Occipital lobe (tissue), 1 donor: ENCODE measurements at regions not wholly inside any gene's neighbourhood (a gene's known extent, or its start where the extent isn't known, plus 50 kb on each side); places are given as distances from the start of the nearest gene placed in this dataset.
"Not testable (repeated sequence)": the region's sequence is repeated elsewhere in the genome, so short reads cannot be mapped to it uniquely, and the experiment has no call there.

Experiments
- DNase-seq: peaks from one replicate; lab custom pipeline; 2025; lab: John Stamatoyannopoulos, UW

DNA sequence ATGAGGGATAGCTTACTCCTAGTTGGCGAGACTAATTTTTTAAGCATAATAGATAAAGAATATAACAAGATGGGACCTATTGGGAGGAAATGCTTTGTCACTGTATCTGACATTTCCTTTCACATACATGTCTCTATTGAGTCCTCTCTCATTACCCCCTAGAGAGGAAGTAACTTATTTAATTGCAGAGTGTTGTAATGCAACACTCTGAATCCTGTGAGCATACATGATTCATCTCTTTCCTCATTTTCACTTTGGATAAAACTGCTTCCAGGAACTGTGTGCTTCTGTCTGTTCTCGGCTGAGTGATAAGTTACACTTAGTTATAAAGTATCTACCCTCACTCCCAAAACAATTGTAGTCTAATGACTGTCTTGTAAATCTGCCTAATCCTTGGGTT, 266.1 kb upstream of the ANXA10 start:
- no peak for DNase-seq

DNA sequence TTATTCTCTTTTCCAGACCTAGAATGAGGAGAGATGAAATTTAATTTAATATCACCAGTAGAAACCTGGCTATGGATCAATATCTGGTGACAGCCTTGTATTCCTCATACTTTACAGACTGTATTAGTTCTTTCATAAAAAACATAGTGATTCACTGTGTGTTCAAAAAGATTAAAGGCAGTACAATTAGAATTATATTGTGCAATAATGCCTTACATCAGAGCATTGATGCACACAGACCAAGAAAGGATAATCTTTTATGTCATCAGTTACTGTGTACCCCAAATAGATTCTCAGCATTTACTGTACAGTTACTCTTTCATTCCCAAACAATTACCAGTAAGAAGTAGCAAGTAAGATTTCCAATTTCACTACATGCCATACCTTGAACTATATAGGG, 260.5 kb upstream of the ANXA10 start:
- DNase-seq, result no peak

DNA sequence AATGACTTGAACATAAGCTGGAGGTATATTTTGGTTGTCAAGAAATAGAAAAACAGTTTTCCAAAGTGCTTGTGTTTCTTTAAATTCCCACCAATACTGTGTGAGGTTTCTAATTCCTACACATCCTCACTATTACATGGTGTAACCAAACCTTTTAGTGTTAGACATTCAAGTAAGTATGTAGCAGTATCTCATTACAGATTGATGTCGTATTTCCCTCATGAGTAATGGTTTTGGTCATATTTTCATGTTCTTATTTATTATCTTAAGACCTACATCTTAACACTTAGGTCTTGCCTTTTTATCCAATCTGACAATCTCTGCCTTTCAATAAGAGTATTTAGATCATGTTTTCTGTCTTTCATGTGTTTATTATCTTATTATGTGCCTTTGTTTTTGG, 253.7 kb upstream of the ANXA10 start:
- no peak for DNase-seq

DNA sequence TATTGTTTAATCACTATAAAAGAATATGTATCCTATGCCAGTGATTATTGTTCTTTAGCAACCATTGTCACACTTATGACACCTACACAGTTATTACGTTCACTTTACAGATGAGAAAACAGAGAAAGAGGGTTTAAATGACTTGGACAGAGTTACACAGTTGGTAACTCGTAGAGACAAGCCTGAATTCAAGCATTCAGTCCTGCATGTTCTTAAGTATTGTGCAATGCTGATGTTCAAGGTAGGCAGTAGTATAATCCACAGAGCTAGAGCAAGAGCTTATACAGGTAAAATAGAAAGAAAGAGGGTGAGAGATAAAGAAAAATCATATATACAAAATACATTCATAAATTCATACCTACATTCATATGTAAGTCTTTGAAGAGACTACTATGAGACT, 249.8 kb upstream of the ANXA10 start:
- DNase-seq, result no peak

DNA sequence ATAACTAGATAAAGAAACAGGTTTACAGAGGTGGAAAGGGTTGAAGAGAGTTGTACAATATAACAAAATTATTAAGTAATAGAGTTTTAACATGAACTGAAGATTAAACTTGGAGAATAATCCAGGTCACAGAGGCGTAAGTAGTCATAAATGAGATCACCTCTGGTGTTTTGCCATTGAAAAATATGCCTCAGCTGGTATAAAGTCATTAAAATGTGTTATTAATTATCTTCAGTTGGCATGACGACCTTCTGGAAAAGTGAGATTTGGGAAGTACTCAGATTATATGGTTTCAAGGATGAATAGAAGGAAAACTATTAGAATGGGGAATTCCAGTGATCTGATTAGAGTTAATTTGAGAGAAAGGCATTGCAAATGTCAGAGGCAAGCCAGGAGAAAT, 237.5 kb upstream of the ANXA10 start:
- DNase-seq, result no peak

DNA sequence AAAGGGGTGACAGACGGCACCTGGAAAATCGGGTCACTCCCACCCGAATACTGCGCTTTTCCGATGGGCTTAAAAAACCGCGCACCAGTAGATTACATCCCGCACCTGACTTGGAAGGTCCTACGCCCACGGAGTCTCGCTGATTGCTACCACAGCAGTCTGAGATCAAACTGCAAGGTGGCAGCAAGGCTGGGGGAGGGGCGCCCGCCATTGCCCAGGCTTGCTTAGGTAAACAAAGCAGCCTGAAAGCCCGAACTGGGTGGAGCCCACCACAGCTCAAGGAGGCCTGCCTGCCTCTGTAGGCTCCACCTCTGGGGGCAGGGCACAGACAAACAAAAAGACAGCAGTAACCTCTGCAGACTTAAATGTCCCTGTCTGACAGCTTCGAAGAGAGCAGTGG, 234.2 kb upstream of the ANXA10 start:
- not testable (repeated sequence) for DNase-seq

DNA sequence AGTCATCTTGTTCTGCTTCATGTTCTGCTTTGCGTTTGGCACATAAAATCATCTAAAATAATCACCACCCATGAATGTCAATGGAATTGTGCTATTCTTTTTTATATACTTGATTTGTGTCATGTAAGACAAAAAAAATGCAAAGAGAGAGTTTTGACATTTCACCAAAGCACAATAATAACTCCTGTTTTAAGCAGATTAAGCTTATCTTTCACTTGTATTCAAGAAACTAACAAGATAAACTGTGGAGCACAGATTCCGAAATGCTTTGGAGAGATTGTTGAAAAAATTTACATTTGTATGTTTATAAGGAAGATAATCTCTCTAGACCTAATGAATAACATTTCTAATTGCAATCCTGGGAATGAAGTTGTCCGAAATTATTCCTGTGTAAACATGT, 225.1 kb upstream of the ANXA10 start:
- DNase-seq, result no peak

DNA sequence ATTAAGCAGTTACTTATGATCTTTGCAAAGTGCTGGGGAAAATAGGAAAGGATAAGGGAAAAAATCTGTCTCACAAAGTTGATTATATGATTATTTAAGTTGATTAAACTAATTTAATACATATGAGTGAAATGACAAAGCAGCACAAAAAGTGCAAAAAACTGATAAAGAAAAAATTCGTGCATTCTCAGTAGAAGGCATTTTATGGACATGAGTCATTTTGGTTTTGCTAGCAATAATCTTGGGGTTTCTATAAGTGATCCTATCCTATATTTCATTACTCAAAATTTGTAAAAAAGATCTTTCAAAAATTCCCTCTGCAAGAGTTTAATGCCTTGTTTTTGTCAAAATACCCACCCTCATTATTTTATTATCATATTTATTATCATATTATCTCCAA, 224.2 kb upstream of the ANXA10 start:
- no peak for DNase-seq

DNA sequence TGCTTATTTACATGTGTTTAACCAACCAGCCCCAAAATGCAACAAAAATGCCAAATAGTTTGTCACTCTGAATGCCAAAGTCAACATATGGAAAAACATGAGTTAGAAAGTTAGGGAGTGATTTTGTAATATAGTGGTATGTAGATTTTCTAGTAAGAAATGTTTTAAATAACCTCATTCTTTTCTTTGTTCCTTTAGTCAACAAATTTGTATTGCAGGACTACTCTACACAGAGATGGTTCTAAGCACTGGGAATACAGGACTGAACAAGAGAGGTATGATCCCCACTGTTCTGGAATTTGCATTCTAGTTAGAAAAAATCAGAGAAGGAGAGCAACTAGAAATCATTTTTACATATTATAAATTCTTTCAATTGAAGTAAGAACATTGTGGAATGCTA, 218.8 kb upstream of the ANXA10 start:
- no peak for DNase-seq

DNA sequence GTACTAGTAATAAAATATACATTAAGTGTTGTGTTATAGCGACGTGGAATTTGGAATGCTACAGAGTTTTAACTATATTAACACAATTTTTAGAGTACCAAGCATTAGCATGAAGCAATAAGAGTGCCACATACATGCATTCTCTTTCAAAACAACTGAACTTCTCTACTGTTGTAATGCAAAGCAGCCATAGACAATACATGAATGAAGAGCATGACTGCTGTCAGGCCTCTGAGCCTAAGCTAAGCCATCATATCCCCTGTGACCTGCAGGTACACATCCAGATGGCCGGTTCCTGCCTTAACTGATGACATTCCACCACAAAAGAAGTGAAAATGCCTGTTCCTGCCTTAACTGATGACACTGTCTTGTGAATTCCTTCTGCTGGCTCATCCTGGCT, 216.2 kb upstream of the ANXA10 start:
- not testable (repeated sequence) for DNase-seq

DNA sequence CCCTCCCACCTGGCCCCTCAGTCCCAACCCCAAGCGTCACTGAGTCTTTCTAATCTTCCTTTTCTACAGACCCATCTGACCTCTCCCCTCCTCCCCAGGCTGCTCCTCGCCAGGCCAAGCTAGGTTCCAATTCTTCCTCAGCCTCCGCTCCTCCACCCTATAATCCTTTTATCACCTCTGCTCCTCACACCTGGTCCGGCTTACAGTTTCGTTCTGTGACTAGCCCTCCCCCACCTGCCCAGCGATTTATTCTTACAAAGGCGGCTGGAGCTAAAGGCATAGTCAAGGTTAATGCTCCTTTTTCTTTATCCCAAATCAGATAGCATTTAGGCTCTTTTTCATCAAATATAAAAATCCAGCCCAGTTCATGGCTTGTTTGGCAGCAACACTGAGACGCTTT, 214.5 kb upstream of the ANXA10 start:
- not testable (repeated sequence) for DNase-seq

DNA sequence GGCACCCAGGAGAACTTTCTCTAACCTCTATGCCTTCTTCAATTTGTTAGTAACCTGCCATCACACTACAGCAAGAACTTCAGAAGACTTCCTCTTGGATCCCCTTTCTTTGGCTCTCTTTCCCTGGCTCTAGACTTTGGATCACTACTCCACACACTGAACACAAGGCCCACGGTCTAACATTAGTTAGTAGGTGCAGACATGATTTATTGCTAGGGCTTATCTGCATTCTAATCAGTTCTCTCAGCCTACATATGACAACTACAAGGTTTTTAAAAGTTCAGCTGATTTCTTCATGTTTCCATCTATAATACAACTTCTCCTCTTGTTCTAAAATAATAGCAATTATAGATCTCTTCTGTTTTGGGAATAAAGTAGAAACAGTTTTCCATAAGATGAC, 209.1 kb upstream of the ANXA10 start:
- no peak for DNase-seq

DNA sequence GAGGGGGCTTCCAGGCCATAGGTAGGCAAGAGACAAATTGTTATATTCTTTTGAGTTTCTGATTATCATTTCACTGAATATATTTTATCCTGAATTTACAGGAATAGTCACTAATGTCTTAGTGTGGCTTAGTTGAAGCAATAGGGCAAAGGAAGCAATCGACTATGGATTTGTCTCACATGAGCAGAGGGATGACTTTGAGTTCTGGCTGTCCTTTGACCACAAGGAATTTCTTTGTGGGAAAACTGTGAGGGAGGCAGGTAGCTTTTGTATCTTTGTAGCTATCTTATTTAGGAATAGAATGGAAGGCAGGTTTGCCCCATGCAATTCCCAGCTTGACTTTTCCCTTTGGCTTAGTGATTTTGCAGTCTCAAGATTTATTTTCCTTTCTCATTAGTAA, 207.3 kb upstream of the ANXA10 start:
- DNase-seq, result no peak

DNA sequence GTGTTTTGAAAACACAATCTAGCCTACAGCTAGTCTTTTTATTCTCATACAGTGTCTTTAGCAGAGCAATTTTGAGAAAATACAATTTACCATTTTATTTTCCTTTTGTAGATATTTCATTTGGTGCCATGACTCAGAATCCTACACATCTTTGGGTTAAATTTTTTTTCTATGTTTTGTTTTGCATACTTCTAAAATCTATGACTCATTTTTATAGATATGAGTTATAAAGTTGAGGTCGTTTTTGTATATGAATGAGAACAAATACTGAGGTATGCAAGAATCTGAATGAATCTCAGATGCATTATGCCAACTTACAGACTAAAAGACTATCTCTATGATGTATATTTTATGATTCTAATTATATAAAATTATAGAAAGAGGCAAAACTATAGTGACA, 206.5 kb upstream of the ANXA10 start:
- no peak for DNase-seq

DNA sequence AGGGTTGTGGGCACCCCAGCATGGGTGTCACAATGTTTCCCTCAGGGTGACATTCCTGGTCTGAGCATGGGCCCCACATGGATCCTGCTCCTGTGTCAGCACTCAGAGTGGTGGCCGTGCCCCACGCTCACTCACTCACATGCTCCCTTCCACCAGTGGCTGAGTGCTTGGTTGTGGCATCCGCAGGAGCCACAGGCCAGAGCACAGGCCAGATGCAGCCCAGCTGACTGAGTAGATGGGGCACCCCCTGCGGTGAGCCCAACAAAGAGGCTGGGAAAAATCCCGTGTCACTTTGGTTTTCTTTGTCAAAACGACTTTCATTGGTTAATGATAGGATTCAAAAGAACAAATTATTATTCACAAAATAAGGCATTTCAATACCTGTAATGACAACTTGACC, 204.6 kb upstream of the ANXA10 start:
- DNase-seq, result no peak

DNA sequence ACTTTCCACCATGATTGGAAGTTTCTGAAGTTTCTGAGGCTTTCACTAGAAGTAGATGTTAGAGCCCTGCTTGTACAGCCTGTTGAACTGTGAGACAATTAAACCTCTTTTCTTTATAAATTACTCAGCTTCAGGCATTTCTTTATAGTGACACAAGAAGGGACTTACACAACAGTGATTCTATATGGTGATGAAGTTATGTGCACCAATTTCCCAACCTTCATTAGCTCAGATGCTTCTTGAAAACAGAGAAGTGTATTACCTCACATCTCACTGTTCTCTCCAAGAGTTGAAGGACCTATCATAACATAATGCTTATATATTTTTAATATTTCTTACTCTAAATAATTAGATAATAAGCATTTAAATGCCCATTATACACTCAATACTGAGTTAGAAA, 202.1 kb upstream of the ANXA10 start:
- no peak for DNase-seq

DNA sequence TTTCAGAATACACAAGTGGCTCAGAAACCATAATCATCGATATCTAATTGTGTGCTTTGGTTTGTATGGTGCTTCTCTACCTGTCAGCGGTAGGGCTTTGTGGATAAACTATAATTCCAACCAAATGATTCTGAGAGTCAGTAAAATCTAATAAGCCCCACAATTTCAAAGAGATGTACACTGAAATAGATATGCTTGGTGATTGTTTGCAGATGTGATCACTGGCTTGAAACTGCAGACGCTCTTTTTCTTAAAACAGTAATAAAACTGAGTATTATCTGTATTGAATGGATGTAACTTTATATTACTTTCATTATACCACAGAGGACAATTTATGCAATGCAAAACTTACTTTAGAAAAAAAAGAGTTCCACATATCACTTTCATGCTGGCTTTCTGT, 198.8 kb upstream of the ANXA10 start:
- DNase-seq, result no peak

DNA sequence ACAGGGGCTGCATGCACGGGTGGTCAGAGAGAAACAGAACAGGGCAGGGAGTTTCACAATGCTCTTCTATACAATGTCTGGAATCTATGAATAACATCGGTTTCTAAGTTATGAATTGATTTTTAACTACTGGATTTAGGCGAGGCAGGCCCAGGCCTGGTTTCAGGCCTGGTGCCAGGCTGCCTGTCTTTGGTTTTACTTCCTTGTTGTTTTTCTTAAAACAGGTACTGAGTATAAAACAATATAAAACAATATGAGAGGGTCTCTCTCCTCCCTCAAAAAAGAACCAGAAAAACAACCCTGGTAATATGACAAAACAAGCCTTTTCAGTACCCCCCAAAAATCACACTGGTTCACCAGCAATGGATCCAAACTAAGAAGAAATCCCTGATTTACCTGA, 196.1 kb upstream of the ANXA10 start:
- DNase-seq, result not testable (repeated sequence)

DNA sequence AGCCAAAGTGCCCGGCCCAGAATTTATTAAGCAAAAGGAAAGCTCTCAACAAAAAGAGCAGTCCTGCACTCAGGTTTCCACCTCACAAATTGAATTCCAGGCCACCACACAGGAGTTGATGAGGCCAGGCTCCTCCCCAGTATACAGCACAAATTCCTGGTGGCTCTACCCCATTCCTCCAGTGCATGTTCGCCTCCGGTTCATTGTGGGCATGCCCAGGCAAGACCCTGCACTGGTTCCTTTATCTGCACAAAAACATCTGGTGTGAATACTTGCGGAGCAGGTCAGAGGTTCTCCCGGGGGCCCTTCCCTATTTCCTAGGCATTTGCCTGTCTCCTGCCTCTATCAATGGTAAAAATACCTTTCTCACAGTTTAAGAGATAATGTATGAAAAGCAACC, 195.2 kb upstream of the ANXA10 start:
- no peak for DNase-seq

DNA sequence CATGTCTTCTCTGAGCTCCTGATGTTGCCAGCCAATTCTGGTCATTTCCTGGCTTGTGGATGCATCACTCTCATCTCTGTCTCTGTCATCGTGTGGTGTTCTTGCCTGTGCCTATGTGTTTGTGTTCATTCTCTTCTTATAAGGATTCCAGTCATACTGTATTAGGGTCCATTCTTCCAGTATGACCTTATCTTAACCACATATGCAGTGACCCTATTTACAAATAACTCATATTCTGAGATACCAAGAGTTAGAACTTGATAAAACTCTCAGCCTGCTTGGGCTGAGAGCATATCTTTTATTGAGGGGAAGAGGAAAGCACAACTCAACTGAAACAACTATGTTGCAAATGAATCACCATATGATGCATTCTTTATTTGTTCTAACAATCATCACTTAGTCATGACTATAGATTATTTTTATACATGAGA, 189.0 kb upstream of the ANXA10 start:
- no peak for DNase-seq

DNA sequence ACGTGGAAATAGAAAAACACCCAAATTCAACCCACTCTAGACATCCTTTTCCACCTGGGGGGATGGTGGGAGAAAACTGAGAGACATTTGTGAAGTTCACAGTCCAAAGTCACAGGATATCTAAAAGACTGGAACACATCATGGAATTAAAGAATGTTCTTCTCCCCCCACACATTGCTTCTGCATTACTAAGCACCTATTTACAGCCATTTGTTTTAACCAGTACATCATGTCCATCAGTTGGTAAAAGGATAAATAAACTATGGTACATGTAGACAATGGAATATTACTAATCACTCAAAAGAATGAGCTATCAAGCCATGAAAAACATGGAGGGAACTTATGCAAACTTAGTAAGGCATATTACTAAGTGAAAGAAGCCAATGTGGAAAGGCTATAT, 185.5 kb upstream of the ANXA10 start:
- DNase-seq, result no peak

DNA sequence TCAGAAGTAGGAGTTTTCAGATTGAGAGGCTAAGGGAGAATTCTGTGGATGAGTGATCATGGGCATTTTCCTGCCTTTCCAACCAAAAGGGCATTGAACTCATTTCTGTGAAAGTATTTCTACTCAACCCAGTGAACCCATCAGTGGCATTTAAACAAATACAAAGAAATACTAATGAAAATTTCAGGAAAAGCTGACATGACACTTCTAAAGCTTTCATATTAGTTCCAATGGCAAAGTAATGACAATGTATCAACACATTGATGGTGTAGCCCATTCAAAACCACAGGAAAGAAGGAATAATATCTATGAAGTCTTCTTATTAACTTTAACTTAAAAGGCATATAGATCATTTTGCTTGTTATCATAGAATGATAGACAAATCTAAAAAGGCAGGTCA, 183.5 kb upstream of the ANXA10 start:
- no peak for DNase-seq

DNA sequence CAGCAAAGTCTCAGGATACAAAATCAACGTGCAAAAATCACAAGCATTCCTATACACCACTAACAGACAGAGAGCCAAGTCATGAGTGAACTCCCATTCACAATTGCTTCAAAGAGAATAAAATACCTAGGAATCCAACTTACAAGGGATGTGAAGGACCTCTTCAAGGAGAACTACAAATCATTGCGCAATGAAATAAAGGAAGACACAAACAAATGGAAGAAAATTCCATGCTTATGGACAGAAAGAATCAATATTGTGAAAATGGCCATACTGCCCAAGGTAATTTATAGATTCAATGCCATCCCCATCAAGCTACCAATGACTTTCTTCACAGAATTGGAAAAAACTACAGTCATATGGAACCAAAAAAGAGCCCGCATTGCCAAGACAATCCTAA, 179.8 kb upstream of the ANXA10 start:
- not testable (repeated sequence) for DNase-seq

DNA sequence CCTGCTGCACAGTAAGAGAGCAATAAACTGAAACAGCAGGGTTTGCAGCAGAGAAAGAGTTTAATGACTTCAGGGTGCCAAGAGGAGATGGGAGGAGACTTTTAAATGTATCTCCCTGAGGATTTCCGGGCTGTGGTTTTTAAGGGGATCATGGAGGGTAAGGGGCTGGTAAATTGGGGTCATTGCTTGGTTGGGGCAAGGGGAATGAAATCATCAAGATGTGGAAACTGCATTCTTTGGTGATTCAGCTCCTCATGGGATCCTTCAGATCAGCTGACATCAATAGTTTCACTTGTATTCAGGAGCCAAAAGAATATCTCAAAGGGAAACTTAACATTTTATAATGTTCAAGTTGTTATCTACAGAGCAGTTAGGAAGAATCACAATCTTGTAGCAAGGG, 174.3 kb upstream of the ANXA10 start:
- DNase-seq, result no peak

DNA sequence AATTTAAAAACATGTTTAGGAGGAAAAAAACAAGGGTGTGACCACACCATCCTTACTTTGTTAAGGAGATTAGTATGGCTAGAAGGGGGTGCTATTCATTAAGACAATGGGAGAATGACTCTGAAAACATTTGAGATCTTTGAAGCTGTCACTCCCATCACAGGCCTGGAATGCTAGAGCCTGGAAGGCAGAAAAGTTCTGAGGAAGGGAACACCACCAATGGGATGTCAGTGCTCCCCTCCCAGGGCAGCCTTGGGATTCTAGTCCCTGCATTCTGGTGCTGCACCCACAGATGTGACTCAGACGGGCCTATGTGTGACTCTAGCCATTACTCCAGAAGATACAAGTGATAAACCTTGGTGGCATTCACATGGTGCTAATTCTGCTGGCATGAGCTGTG, 162.2 kb upstream of the ANXA10 start:
- DNase-seq, result no peak
